ENCODE measurements at regions not wholly inside any gene's neighbourhood (a gene's known extent, or its start where the extent isn't known, plus 50 kb on each side); places are given as distances from the start of the nearest gene placed in this dataset.

DNA sequence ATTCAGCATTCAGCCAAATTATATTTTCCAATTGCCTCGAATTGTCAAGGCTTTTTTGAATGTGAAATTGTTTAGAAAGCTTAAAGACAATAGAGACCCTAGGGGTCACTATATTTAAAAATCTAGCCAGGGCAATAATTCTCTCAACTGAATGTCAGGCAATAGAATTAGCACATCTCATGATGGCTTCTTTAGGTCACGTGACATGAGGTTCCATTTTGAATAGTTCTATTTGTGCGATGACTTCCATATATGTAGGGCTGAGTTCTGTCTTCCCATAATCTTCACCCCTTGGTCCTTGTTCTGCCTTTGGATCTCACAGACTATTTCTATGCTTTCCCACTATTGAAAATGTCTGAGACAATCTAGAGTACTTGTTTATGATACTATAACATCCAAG lies 527.7 kb upstream of the KIRREL3 start:
- TF ChIP-seq, protein P1, sequence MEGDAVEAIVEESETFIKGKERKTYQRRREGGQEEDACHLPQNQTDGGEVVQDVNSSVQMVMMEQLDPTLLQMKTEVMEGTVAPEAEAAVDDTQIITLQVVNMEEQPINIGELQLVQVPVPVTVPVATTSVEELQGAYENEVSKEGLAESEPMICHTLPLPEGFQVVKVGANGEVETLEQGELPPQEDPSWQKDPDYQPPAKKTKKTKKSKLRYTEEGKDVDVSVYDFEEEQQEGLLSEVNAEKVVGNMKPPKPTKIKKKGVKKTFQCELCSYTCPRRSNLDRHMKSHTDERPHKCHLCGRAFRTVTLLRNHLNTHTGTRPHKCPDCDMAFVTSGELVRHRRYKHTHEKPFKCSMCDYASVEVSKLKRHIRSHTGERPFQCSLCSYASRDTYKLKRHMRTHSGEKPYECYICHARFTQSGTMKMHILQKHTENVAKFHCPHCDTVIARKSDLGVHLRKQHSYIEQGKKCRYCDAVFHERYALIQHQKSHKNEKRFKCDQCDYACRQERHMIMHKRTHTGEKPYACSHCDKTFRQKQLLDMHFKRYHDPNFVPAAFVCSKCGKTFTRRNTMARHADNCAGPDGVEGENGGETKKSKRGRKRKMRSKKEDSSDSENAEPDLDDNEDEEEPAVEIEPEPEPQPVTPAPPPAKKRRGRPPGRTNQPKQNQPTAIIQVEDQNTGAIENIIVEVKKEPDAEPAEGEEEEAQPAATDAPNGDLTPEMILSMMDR (IDR thresholded peaks at IDR 0.05; ENCODE audit: low read depth, low read length): no peak
- TF ChIP-seq EZH2phosphoT487 (IDR thresholded peaks at IDR 0.05; ENCODE audit: low read depth): no peak

Measured in OCI-LY3 (cell line).